ENCODE measurements at regions not wholly inside any gene's neighbourhood (a gene's known extent, or its start where the extent isn't known, plus 50 kb on each side); places are given as distances from the start of the nearest gene placed in this dataset.

GRCh38 chr14:30002859-30003258, 75.2 kb upstream of the PRKD1 start:
- TF ChIP-seq CTCF (IDR thresholded peaks at IDR 0.05): no peak
- no peak overlapping the region for H3K27ac ChIP-seq
- H3K4me3 ChIP-seq: no peak overlapping the region
- no peaks in the 10 kb centered on the region for H3K36me3 ChIP-seq
- no peaks in the 10 kb centered on the region for H3K9me3 ChIP-seq
- no peaks in the 10 kb centered on the region for H3K4me1 ChIP-seq
- H3K27me3 ChIP-seq: no peaks in the 10 kb centered on the region
- no peak for DNase-seq (ENCODE audit: low spot score)

DNA sequence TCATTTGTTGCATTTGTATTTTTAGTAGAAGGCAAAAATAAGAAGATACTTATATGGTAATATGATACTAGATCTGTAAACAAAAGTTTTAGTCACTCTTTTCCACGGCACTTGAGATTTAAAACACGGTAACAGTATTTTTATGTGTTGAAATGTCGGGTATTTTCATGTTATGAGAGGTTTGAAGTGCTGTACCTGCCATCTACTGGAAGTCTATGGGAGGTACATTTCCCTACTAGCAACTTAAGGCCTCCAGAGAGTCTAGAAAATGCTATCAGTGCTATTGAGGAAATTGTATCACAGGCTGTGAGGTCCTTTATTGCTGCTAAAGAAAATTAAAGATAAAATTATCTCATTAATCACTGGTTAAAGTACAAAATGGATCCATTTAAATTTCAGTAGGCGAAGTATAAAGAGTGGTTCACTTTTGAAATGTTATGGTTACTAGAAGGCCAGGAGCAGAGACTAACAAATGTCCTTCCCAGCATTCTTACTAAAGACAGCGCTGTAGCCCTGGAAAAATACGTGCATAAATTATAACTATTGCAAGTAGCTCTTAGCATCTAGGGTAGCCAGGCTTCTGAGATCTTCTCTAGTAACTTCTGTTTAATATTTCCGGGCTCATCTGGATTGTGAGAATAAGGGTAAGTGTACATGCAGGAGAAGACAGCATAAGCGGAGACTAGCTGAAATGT, 77.6 kb upstream of the PRKD1 start:
- no peaks in the 10 kb centered on the region for H3K27me3 ChIP-seq
- no peak overlapping the region for H3K4me3 ChIP-seq
- no peaks in the 10 kb centered on the region for H3K4me1 ChIP-seq
- DNase-seq (ENCODE audit: low spot score): no peak
- no peaks in the 10 kb centered on the region for H3K36me3 ChIP-seq
- peak; percentile 32 to 81 for TF ChIP-seq CTCF (IDR thresholded peaks at IDR 0.05)
- no peaks in the 10 kb centered on the region for H3K9me3 ChIP-seq
- no peak overlapping the region for H3K27ac ChIP-seq

- no peak for DNase-seq (ENCODE audit: low spot score)
- Histone ChIP-seq H3K36me3 (no peaks in the 10 kb centered on the region), H3K27ac (no peak overlapping the region), H3K4me3 (no peak overlapping the region), H3K9me3 (no peaks in the 10 kb centered on the region), H3K4me1 (no peaks in the 10 kb centered on the region), H3K27me3 (no peaks in the 10 kb centered on the region)
- no peak for TF ChIP-seq CTCF (IDR thresholded peaks at IDR 0.05)
These were observed 79.0 kb upstream of the PRKD1 start for GRCh38 chr14:30006695-30007094.

- DNase-seq (ENCODE audit: low spot score): no peak
- no peak overlapping the region for H3K27ac ChIP-seq
- H3K4me1 ChIP-seq: no peaks in the 10 kb centered on the region
- no peaks in the 10 kb centered on the region for H3K36me3 ChIP-seq
- TF ChIP-seq CTCF (IDR thresholded peaks at IDR 0.05): no peak
- H3K9me3 ChIP-seq: no peaks in the 10 kb centered on the region
- H3K4me3 ChIP-seq: no peak overlapping the region
- no peaks in the 10 kb centered on the region for H3K27me3 ChIP-seq
These were observed 87.8 kb upstream of the PRKD1 start for GRCh38 chr14:30015489-30015888.

- TF ChIP-seq CTCF (IDR thresholded peaks at IDR 0.05): no peak
- Histone ChIP-seq H3K9me3 (no peaks in the 10 kb centered on the region), H3K27me3 (no peaks in the 10 kb centered on the region), H3K27ac (no peak overlapping the region), H3K4me3 (no peak overlapping the region), H3K36me3 (no peaks in the 10 kb centered on the region), H3K4me1 (no peaks in the 10 kb centered on the region)
- DNase-seq (ENCODE audit: low spot score): no peak
These were observed 88.4 kb upstream of the PRKD1 start for GRCh38 chr14:30016002-30016401.

GRCh38 chr14:30017370-30017993, 89.8 kb upstream of the PRKD1 start:
- Histone ChIP-seq H3K36me3 (no peaks in the 10 kb centered on the region), H3K4me3 (no peak overlapping the region), H3K27ac (no peak overlapping the region), H3K27me3 (no peaks in the 10 kb centered on the region), H3K9me3 (no peaks in the 10 kb centered on the region), H3K4me1 (no peaks in the 10 kb centered on the region)
- no peak for TF ChIP-seq CTCF (IDR thresholded peaks at IDR 0.05)
- no peak for DNase-seq (ENCODE audit: low spot score)

All from right atrium auricular region (tissue), 2 donors.